ENCODE measurements at regions not wholly inside any gene's neighbourhood (a gene's known extent, or its start where the extent isn't known, plus 50 kb on each side); places are given as distances from the start of the nearest gene placed in this dataset.
"Not testable (repeated sequence)": the region's sequence is repeated elsewhere in the genome, so short reads cannot be mapped to it uniquely, and the experiment has no call there.

GRCh38 chr9:41839786-41840185 is 289.4 kb downstream of the CNTNAP3B start:
- DNase-seq, H3K27ac Mint-ChIP-seq, H3K4me1 Mint-ChIP-seq, H3K36me3 Mint-ChIP-seq, H3K4me3 Mint-ChIP-seq, H3K27me3 Mint-ChIP-seq, CTCF ChIA-PET, H3K9me3 Mint-ChIP-seq: not testable (repeated sequence)

- H3K9me3 Mint-ChIP-seq, CTCF ChIA-PET, H3K27ac Mint-ChIP-seq, H3K4me3 Mint-ChIP-seq, H3K27me3 Mint-ChIP-seq, DNase-seq, H3K36me3 Mint-ChIP-seq, H3K4me1 Mint-ChIP-seq: not testable (repeated sequence)
These were observed 290.3 kb downstream of the CNTNAP3B start for GRCh38 chr9:41838953-41839352.

- H3K36me3 Mint-ChIP-seq, CTCF ChIA-PET, H3K4me3 Mint-ChIP-seq, H3K27me3 Mint-ChIP-seq, H3K9me3 Mint-ChIP-seq, H3K27ac Mint-ChIP-seq, H3K4me1 Mint-ChIP-seq, DNase-seq: not testable (repeated sequence)
These were observed 290.7 kb downstream of the CNTNAP3B start for GRCh38 chr9:41838562-41838851.

GRCh38 chr9:41837684-41838561 is 291.3 kb downstream of the CNTNAP3B start:
- DNase-seq, CTCF ChIA-PET, H3K36me3 Mint-ChIP-seq, H3K9me3 Mint-ChIP-seq, H3K27ac Mint-ChIP-seq, H3K4me1 Mint-ChIP-seq, H3K27me3 Mint-ChIP-seq, H3K4me3 Mint-ChIP-seq: not testable (repeated sequence)

DNA sequence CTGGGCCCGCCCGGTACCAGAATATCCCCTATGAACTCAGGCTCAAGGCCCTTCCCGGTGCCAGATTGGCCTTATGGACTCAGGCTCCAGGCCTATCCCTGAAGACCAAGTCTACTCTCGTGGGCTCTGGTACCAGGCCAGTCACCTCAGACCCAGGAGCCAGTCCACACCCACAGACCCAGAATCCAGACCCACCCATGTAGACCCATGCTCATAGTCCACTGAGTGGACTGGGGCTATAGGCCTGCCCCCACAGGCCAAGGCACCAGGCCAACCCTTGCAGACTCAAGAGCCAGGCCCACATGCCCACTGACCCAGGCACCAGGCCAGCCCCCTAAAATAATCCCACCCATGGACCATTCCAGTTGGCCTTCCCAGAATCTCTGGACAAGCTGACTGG is 296.1 kb downstream of the CNTNAP3B start:
- H3K27ac Mint-ChIP-seq, H3K4me3 Mint-ChIP-seq, H3K4me1 Mint-ChIP-seq, H3K27me3 Mint-ChIP-seq, H3K9me3 Mint-ChIP-seq, DNase-seq, H3K36me3 Mint-ChIP-seq, CTCF ChIA-PET: not testable (repeated sequence)

DNA sequence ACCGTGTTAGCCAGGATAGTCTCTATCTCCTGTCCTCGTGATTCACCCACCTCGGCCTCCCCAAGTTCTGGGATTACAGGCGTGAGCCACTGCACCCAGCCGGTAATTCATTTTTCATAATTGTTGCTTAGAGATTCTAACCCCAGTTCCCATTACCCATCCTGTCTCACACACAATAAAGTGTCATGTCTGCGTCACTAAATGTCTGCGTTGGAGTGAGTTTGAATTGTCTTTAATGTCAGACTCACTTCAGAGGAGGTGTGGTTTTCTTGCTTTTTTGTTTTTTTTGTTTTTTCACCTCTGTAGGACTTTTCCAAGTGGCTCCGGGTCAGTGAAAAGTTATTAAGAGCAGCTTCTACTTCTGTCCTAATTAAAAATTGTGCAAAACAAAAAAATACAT is 304.5 kb downstream of the CNTNAP3B start:
- DNase-seq, CTCF ChIA-PET, H3K4me1 Mint-ChIP-seq, H3K36me3 Mint-ChIP-seq, H3K27me3 Mint-ChIP-seq, H3K9me3 Mint-ChIP-seq, H3K4me3 Mint-ChIP-seq, H3K27ac Mint-ChIP-seq: not testable (repeated sequence)

- H3K27me3 Mint-ChIP-seq, H3K4me3 Mint-ChIP-seq, H3K36me3 Mint-ChIP-seq, H3K9me3 Mint-ChIP-seq, H3K4me1 Mint-ChIP-seq, H3K27ac Mint-ChIP-seq, CTCF ChIA-PET, DNase-seq: not testable (repeated sequence)
These were observed 326.5 kb downstream of the CNTNAP3B start for GRCh38 chr9:41802706-41803105.

- H3K4me1 Mint-ChIP-seq, H3K9me3 Mint-ChIP-seq, DNase-seq, H3K36me3 Mint-ChIP-seq, H3K4me3 Mint-ChIP-seq, H3K27me3 Mint-ChIP-seq, CTCF ChIA-PET, H3K27ac Mint-ChIP-seq: not testable (repeated sequence)
These were observed 330.5 kb downstream of the CNTNAP3B start for GRCh38 chr9:41798684-41799083.

GRCh38 chr9:41790719-41791363 is 338.4 kb downstream of the CNTNAP3B start:
- H3K36me3 Mint-ChIP-seq, H3K27me3 Mint-ChIP-seq, H3K9me3 Mint-ChIP-seq, DNase-seq, H3K27ac Mint-ChIP-seq, CTCF ChIA-PET, H3K4me1 Mint-ChIP-seq, H3K4me3 Mint-ChIP-seq: not testable (repeated sequence)

DNA sequence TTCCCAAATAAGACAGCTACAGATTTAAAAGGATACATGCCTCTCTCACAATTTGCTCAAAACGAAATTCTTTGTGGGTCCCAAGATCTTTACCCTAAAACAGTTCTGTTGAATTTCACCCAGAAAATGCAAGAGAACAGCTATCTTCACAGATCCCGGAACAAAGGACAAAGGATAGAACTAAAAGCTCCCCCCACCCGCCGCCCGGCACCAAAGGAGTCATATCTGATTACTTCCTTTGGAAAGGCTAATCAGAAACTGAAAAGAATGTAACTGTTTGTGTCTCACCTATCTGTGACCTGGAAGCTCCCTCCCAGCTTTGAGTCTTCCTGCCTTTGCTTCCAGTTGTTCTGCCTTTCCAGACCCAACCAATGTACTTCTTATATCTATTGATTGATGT is 339.2 kb downstream of the CNTNAP3B start:
- H3K36me3 Mint-ChIP-seq, DNase-seq, H3K4me1 Mint-ChIP-seq, H3K27ac Mint-ChIP-seq, H3K9me3 Mint-ChIP-seq, H3K27me3 Mint-ChIP-seq, CTCF ChIA-PET, H3K4me3 Mint-ChIP-seq: not testable (repeated sequence)

GRCh38 chr9:41789387-41789786 is 339.8 kb downstream of the CNTNAP3B start:
- H3K4me3 Mint-ChIP-seq, H3K4me1 Mint-ChIP-seq, H3K9me3 Mint-ChIP-seq, H3K27ac Mint-ChIP-seq, H3K36me3 Mint-ChIP-seq, DNase-seq, H3K27me3 Mint-ChIP-seq, CTCF ChIA-PET: not testable (repeated sequence)

DNA sequence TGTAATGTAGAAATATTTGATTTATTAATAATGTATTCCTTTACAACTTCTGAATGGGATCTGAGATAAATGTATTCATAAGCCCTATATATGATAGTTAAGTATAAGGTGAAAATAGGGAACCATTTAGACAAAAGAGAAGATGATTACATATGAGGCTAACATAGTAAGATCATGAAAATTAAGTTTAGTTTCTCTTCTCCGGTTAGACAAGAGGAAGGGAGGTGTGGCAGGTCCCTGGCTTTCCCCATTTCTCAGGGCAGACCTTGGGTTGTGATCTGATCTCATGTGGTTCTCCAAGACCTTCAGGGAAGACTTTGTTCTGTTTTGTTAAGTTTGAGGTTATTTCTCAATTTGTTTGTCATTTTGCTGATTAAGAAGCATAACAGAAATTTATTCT is 341.3 kb downstream of the CNTNAP3B start:
- H3K4me1 Mint-ChIP-seq, H3K27me3 Mint-ChIP-seq, H3K36me3 Mint-ChIP-seq, H3K9me3 Mint-ChIP-seq, DNase-seq, H3K27ac Mint-ChIP-seq, H3K4me3 Mint-ChIP-seq, CTCF ChIA-PET: not testable (repeated sequence)

DNA sequence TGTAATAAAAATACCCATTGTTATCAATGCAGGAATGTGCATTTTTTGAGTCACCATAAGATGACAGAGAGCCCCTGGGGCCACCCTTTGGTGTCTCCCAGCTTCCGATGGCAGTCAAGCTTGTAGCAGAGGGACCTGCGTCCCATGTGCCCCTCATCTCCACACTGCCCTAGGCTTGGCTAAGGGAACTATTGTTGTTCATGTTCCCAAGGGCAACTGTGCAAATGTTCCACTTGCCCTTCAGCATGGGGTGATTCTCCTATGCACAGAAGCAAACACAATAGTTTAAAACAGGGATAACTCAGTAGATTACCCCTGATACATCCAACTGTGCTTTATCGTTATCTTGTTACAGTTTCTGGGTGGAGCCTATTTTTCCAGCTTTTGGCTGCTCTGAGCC is 342.0 kb downstream of the CNTNAP3B start:
- H3K27ac Mint-ChIP-seq, H3K36me3 Mint-ChIP-seq, DNase-seq, CTCF ChIA-PET, H3K9me3 Mint-ChIP-seq, H3K4me3 Mint-ChIP-seq, H3K27me3 Mint-ChIP-seq, H3K4me1 Mint-ChIP-seq: not testable (repeated sequence)

DNA sequence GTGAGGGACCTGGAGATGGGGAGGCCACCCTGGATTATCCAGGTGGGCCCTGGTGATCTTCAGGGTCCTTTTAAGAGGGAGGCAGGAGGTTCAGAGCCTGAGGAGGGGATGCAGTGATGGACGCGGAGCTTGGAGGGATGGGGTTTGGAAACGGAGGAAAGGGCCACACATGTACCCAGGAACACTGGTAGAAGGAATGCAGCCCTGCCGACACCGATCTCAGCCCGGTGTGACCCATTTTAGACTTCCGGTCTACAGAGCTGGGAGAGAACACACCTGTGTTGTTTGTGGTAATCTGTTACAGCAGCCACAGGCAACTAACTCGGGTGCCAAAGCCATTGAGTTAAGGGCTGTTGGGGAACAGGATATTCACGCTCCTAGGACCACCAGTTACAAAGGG is 345.2 kb downstream of the CNTNAP3B start:
- H3K9me3 Mint-ChIP-seq, H3K27ac Mint-ChIP-seq, H3K4me1 Mint-ChIP-seq, CTCF ChIA-PET, H3K4me3 Mint-ChIP-seq, H3K27me3 Mint-ChIP-seq, H3K36me3 Mint-ChIP-seq, DNase-seq: not testable (repeated sequence)

DNA sequence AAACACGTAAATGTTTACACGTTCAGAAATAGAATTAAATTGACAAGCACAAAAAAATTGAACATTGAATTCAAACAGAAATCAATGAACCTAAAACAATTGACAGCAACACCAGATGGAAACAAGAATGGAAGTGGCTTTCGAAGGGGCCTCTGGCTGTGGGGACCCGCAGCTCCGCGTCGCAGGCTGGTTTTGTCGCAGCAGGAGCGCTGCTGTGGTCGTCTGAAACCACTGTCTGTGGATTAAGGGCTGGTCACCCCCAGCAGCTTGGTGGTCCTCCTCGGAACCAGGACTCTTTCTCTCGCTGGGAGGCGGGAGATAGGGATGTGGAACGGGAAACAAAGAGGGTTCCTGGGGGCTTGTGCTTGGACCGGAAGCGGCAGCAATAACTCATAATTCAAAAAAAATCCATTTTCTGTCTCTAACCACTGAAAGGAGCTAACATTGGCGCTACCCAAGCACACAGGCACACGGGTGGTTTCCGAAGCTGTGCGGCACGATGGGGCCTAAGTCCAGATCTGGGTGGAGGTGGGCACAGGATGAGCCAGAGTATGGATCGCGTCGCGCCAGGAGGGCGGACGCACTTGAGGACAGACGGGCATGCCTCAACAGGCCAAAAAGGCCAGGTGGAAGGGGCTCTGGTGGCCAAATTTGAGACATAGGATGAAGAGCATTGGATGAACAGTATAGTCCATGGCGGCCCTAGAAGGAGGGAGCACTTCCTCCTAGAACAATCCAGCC is 346.0 kb downstream of the CNTNAP3B start:
- DNase-seq, CTCF ChIA-PET, H3K36me3 Mint-ChIP-seq, H3K27ac Mint-ChIP-seq, H3K4me1 Mint-ChIP-seq, H3K9me3 Mint-ChIP-seq, H3K27me3 Mint-ChIP-seq, H3K4me3 Mint-ChIP-seq: not testable (repeated sequence)

All from activated naive CD4-positive, alpha-beta T cell treated with anti-CD3 and anti-CD28 coated beads, Interleukin-2, amount 10 ng/mL, durations not matched to agents 7 days and 5 days (primary cell).